Neuron (in vitro differentiated cells): ENCODE measurements at regions not wholly inside any gene's neighbourhood (a gene's known extent, or its start where the extent isn't known, plus 50 kb on each side); places are given as distances from the start of the nearest gene placed in this dataset.

Experiments used
- H2AFZ ChIP-seq: one replicate; pipeline ENCODE4 v1.6.1; 2013; ENCODE audit warnings: low read depth, mild to moderate bottlenecking, inconsistent platforms, low read length, moderate library complexity
- H3K27me3 ChIP-seq: one replicate; pipeline ENCODE4 v1.6.1; 2013; ENCODE audit warnings: low read length; ENCODE audit not compliant: insufficient read depth
- H3K36me3 ChIP-seq: one replicate; pipeline ENCODE4 v1.6.1; 2013; ENCODE audit warnings: low read length; ENCODE audit not compliant: insufficient read depth
- H3K4me1 ChIP-seq: one replicate; pipeline ENCODE4 v1.6.1; 2013; ENCODE audit warnings: low read length; ENCODE audit not compliant: insufficient read depth
- H3K4me3 ChIP-seq: 2 replicates; pipeline ENCODE4 v1.5.1; 2013; ENCODE audit warnings: mild to moderate bottlenecking, low read length, moderate library complexity
- H3K9me3 ChIP-seq: one replicate; pipeline ENCODE4 v1.6.1; 2013; ENCODE audit warnings: low read length

GRCh38 chr6:137361701-137362100, 132.5 kb downstream of the OLIG3 start:
- Histone ChIP-seq H3K4me3 (no peak overlapping the region), H3K4me1 (peaks cover 10% of the 10 kb centered on the region), H3K27me3 (peaks cover 16% of the 10 kb centered on the region), H3K9me3 (no peaks in the 10 kb centered on the region), H3K36me3 (no peaks in the 10 kb centered on the region), H2AFZ (no peak overlapping the region)

- Histone ChIP-seq H2AFZ (no peak overlapping the region), H3K4me3 (no peak overlapping the region), H3K27me3 (peaks cover 31% of the 10 kb centered on the region), H3K36me3 (no peaks in the 10 kb centered on the region), H3K4me1 (no peaks in the 10 kb centered on the region), H3K9me3 (no peaks in the 10 kb centered on the region)
Measured at GRCh38 chr6:137358273-137358672, 135.9 kb downstream of the OLIG3 start.

- Histone ChIP-seq H3K4me1 (no peaks in the 10 kb centered on the region), H3K27me3 (peaks cover 31% of the 10 kb centered on the region), H2AFZ (no peak overlapping the region), H3K36me3 (no peaks in the 10 kb centered on the region), H3K9me3 (no peaks in the 10 kb centered on the region), H3K4me3 (no peak overlapping the region)
Measured at GRCh38 chr6:137357948-137358266, 136.3 kb downstream of the OLIG3 start.

- Histone ChIP-seq H2AFZ (no peak overlapping the region), H3K9me3 (no peaks in the 10 kb centered on the region), H3K27me3 (peaks cover 31% of the 10 kb centered on the region), H3K4me3 (no peak overlapping the region), H3K4me1 (no peaks in the 10 kb centered on the region), H3K36me3 (no peaks in the 10 kb centered on the region)
Measured at GRCh38 chr6:137357263-137357947, 136.8 kb downstream of the OLIG3 start.

GRCh38 chr6:137353842-137354397, 134.7 kb upstream of the IFNGR1 start:
- peaks cover 52% of the 10 kb centered on the region for H3K27me3 ChIP-seq
- no peaks in the 10 kb centered on the region for H3K9me3 ChIP-seq
- no peaks in the 10 kb centered on the region for H3K4me1 ChIP-seq
- H2AFZ ChIP-seq = no peak overlapping the region
- no peaks in the 10 kb centered on the region for H3K36me3 ChIP-seq
- no peak overlapping the region for H3K4me3 ChIP-seq

GRCh38 chr6:137353346-137353745, 134.2 kb upstream of the IFNGR1 start:
- Histone ChIP-seq H2AFZ (no peak overlapping the region), H3K36me3 (no peaks in the 10 kb centered on the region), H3K27me3 (peaks cover 56% of the 10 kb centered on the region), H3K4me3 (no peak overlapping the region), H3K9me3 (no peaks in the 10 kb centered on the region), H3K4me1 (no peaks in the 10 kb centered on the region)

GRCh38 chr6:137352859-137353258, 133.7 kb upstream of the IFNGR1 start:
- no peaks in the 10 kb centered on the region for H3K4me1 ChIP-seq
- peaks cover 52% of the 10 kb centered on the region for H3K27me3 ChIP-seq
- H3K4me3 ChIP-seq = no peak overlapping the region
- no peaks in the 10 kb centered on the region for H3K9me3 ChIP-seq
- H3K36me3 ChIP-seq = no peaks in the 10 kb centered on the region
- no peak overlapping the region for H2AFZ ChIP-seq

- Histone ChIP-seq H3K4me1 (no peaks in the 10 kb centered on the region), H3K9me3 (no peaks in the 10 kb centered on the region), H2AFZ (no peak overlapping the region), H3K27me3 (peaks cover 53% of the 10 kb centered on the region), H3K36me3 (no peaks in the 10 kb centered on the region), H3K4me3 (no peak overlapping the region)
Measured at GRCh38 chr6:137351890-137352289, 132.7 kb upstream of the IFNGR1 start.

GRCh38 chr6:137350857-137351256, 131.7 kb upstream of the IFNGR1 start:
- no peaks in the 10 kb centered on the region for H3K4me1 ChIP-seq
- no peaks in the 10 kb centered on the region for H3K9me3 ChIP-seq
- H2AFZ ChIP-seq = no peak overlapping the region
- H3K36me3 ChIP-seq = no peaks in the 10 kb centered on the region
- no peak overlapping the region for H3K4me3 ChIP-seq
- H3K27me3 ChIP-seq = peaks cover 58% of the 10 kb centered on the region

- Histone ChIP-seq H3K27me3 (peaks cover 62% of the 10 kb centered on the region), H3K4me3 (no peak overlapping the region), H3K36me3 (no peaks in the 10 kb centered on the region), H2AFZ (no peak overlapping the region), H3K4me1 (no peaks in the 10 kb centered on the region), H3K9me3 (no peaks in the 10 kb centered on the region)
Measured at GRCh38 chr6:137349856-137350830, 131.0 kb upstream of the IFNGR1 start.

GRCh38 chr6:137348777-137349176, 129.6 kb upstream of the IFNGR1 start:
- Histone ChIP-seq H3K4me3 (no peak overlapping the region), H2AFZ (no peak overlapping the region), H3K36me3 (no peaks in the 10 kb centered on the region), H3K4me1 (no peaks in the 10 kb centered on the region), H3K9me3 (no peaks in the 10 kb centered on the region), H3K27me3 (peaks cover 64% of the 10 kb centered on the region)

GRCh38 chr6:137343241-137343640, 124.1 kb upstream of the IFNGR1 start:
- Histone ChIP-seq H3K9me3 (no peaks in the 10 kb centered on the region), H2AFZ (no peak overlapping the region), H3K4me3 (no peak overlapping the region), H3K36me3 (no peaks in the 10 kb centered on the region), H3K4me1 (peaks cover 9% of the 10 kb centered on the region), H3K27me3 (peaks cover 70% of the 10 kb centered on the region)

- Histone ChIP-seq H3K27me3 (peaks cover 75% of the 10 kb centered on the region), H3K36me3 (no peaks in the 10 kb centered on the region), H3K4me3 (no peak overlapping the region), H3K9me3 (no peaks in the 10 kb centered on the region), H2AFZ (no peak overlapping the region), H3K4me1 (peaks cover 9% of the 10 kb centered on the region)
Measured at GRCh38 chr6:137342607-137343190, 123.5 kb upstream of the IFNGR1 start.
